Thyroid gland (tissue), 4 donors: ENCODE measurements at regions not wholly inside any gene's neighbourhood (a gene's known extent, or its start where the extent isn't known, plus 50 kb on each side); places are given as distances from the start of the nearest gene placed in this dataset.

Experiments
- DNase-seq, 2 donors: peaks; one replicate each; pipeline ENCODE4 v3.0.0-alpha.2; 2019
- H3K27ac ChIP-seq, 3 donors: fragments of 200-600 bp; sonication (generic); 1 replicate in 2 of 3; 2 replicates in 1 of 3; pipeline ENCODE4 v1.5.1; 2016 to 2019; ENCODE audit warnings: mild to moderate bottlenecking in 1 of 3, moderate library complexity in 1 of 3
- H3K27me3 ChIP-seq: fragments of 200-600 bp; sonication (generic); one replicate; pipeline ENCODE4 v1.5.1; 2019
- H3K36me3 ChIP-seq, 2 donors: fragments of 200-600 bp; sonication (generic); one replicate each; pipeline ENCODE4 v1.5.1; 2016 to 2019
- H3K4me1 ChIP-seq, 2 donors: fragments of 200-600 bp; sonication (generic); one replicate each; pipeline ENCODE4 v1.5.1; 2017 to 2019
- H3K4me3 ChIP-seq, 3 donors: fragments of 200-600 bp; sonication (generic); replicated peaks in 1 of 3; 1 replicate in 2 of 3; 2 replicates in 1 of 3; pipeline ENCODE4 v1.5.1; 2016; ENCODE audit warnings: mild to moderate bottlenecking in 1 of 3
- H3K9me3 ChIP-seq: fragments of 200-600 bp; sonication (generic); one replicate; pipeline ENCODE4 v1.5.1; 2017
- POLR2A ChIP-seq, 2 donors: fragments of 450-650 bp; IDR thresholded peaks; one replicate each; pipeline ENCODE4 v1.6.1; 2017; ENCODE audit warnings: antibody characterized with exemption in 2 of 2, mild to moderate bottlenecking in 2 of 2, moderate library complexity in 1 of 2
- WGBS, 2 donors: methylation state at CpG; one replicate each; pipeline ENCODE4 v1.1.5; 2017; 5-methylcytosine and 5-hydroxymethylcytosine counted together
- intact Hi-C: fragments of 100-400 bp; cut with DNase I; formaldehyde crosslinking; loops from one replicate; pipeline ENCODE4 v1.15.1; 2023
- TF ChIP-seq, protein P1 (sequence below), 6 experiments: fragments of 200-600 bp in 3 of 6; fragments of 450-650 bp in 3 of 6; sonication (generic) in 3 of 6; IDR thresholded peaks; one replicate each; pipeline ENCODE4 v1.5.1; 2016 to 2019; ENCODE audit warnings: antibody characterized with exemption in 6 of 6, mild to moderate bottlenecking in 2 of 6, inconsistent platforms in 1 of 6, moderate library complexity in 1 of 6

DNA sequence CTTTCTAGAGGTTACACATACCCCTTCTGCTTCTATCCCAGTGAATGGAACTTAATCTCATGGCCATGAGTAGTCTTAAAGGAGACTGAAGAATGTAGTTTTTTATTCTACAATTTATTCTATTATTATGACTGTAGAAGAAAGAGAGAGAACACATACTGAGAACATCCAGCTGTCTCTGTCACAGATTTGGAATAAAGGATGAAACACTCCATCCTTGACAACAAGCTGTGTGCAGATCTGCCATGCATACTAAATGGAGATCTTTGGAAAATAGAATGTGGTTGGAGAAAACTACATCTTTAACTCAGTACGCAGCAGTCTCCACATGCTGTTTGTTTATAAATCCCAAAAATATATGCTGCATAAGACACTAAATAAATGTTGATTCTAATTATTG is 54.1 kb upstream of the NUDT7 start:
- H3K4me1 ChIP-seq = no peaks in the 10 kb centered on the region
- TF ChIP-seq, protein P1, sequence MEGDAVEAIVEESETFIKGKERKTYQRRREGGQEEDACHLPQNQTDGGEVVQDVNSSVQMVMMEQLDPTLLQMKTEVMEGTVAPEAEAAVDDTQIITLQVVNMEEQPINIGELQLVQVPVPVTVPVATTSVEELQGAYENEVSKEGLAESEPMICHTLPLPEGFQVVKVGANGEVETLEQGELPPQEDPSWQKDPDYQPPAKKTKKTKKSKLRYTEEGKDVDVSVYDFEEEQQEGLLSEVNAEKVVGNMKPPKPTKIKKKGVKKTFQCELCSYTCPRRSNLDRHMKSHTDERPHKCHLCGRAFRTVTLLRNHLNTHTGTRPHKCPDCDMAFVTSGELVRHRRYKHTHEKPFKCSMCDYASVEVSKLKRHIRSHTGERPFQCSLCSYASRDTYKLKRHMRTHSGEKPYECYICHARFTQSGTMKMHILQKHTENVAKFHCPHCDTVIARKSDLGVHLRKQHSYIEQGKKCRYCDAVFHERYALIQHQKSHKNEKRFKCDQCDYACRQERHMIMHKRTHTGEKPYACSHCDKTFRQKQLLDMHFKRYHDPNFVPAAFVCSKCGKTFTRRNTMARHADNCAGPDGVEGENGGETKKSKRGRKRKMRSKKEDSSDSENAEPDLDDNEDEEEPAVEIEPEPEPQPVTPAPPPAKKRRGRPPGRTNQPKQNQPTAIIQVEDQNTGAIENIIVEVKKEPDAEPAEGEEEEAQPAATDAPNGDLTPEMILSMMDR (IDR thresholded peaks at IDR 0.05) = no peak
- no peak for TF ChIP-seq POLR2A (IDR thresholded peaks at IDR 0.05)
- H3K4me3 ChIP-seq = no peak overlapping the region
- no peaks in the 10 kb centered on the region for H3K36me3 ChIP-seq
- H3K27me3 ChIP-seq = no peaks in the 10 kb centered on the region
- H3K9me3 ChIP-seq = no peaks in the 10 kb centered on the region
- intact Hi-C loops = no loop called here
- 92 to 96% methylated on average over 1 of the region's 1 CpG for WGBS, 2 donors
- no peak overlapping the region for H3K27ac ChIP-seq
- DNase-seq = no peak

DNA sequence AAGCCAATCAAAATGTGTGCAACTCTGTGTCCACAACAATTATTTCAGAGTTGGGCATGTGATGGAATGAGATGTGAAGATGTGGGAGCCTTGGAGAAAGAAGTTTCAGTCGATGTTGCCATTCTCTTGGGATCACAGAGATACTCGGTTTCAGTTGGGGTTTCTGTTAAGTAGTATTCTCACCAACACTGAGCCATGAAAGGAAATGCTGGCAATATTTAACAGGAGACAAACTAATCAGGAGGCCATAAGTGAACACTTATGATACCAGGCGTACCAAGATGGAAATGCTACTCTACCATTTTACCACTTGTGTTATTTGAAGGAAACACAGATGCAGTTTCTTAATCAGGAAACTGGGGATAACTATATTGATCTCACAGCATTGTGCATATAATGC is 53.3 kb upstream of the NUDT7 start:
- Histone ChIP-seq H3K27ac (no peak overlapping the region), H3K9me3 (no peaks in the 10 kb centered on the region), H3K4me3 (no peak overlapping the region), H3K4me1 (no peaks in the 10 kb centered on the region), H3K36me3 (no peaks in the 10 kb centered on the region), H3K27me3 (no peaks in the 10 kb centered on the region)
- no peak for DNase-seq
- TF ChIP-seq, protein P1 (IDR thresholded peaks at IDR 0.05) = no peak
- no peak for TF ChIP-seq POLR2A (IDR thresholded peaks at IDR 0.05)
- intact Hi-C loops = no loop called here
- 69 to 74% methylated on average over 3 of the region's 3 CpGs for WGBS, 2 donors
